ENCODE measurements at regions not wholly inside any gene's neighbourhood (a gene's known extent, or its start where the extent isn't known, plus 50 kb on each side); places are given as distances from the start of the nearest gene placed in this dataset.

- Histone ChIP-seq H3K9me3 (ENCODE audit: control insufficient read depth in 4 of 4, low read length in 3 of 4) (no peaks in the 10 kb centered on the region), H3K4me3 (ENCODE audit: low read depth in 1 of 3, low read length in 3 of 3) (no peak overlapping the region), H3K36me3 (ENCODE audit: control insufficient read depth in 4 of 4, insufficient read depth in 3 of 4, low read depth in 1 of 4, low read length in 3 of 4) (no peaks in the 10 kb centered on the region), H3K9ac (ENCODE audit: low read depth in 1 of 2, low read length in 2 of 2) (no peak overlapping the region), H3K27me3 (ENCODE audit: control insufficient read depth in 4 of 4, insufficient read depth in 4 of 4, low read length in 3 of 4) (no peaks in the 10 kb centered on the region), H3K4me1 (ENCODE audit: control insufficient read depth in 4 of 4, insufficient read depth in 4 of 4, low read length in 3 of 4) (no peaks in the 10 kb centered on the region), H3K27ac (ENCODE audit: low read depth in 1 of 2, low read length in 2 of 2) (no peak overlapping the region)
- 44% methylated on average over 5 of the region's 5 CpGs for WGBS
- TF ChIP-seq GABPA (IDR thresholded peaks at IDR 0.05 in 1 of 2, conservative IDR thresholded peaks at IDR 0.05 in 1 of 2) = no peak
- TF ChIP-seq HNF4G (IDR thresholded peaks at IDR 0.05) = no peak
- TF ChIP-seq, protein P1, sequence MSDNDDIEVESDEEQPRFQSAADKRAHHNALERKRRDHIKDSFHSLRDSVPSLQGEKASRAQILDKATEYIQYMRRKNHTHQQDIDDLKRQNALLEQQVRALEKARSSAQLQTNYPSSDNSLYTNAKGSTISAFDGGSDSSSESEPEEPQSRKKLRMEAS (IDR thresholded peaks at IDR 0.05) = no peak
- peak; percentile 51 for TF ChIP-seq CTCF (IDR thresholded peaks at IDR 0.05; ENCODE audit: low read depth, low read length, missing input control)
- peak; percentile 67 to 81 for TF ChIP-seq RAD21 (IDR thresholded peaks at IDR 0.05)
- TF ChIP-seq FOXA1 (IDR thresholded peaks at IDR 0.05) = no peak
- TF ChIP-seq NR2F2 (IDR thresholded peaks at IDR 0.05) = no peak
- no peak for TF ChIP-seq YY1 (IDR thresholded peaks at IDR 0.05)
- TF ChIP-seq, protein P2, sequence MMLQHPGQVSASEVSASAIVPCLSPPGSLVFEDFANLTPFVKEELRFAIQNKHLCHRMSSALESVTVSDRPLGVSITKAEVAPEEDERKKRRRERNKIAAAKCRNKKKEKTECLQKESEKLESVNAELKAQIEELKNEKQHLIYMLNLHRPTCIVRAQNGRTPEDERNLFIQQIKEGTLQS (IDR thresholded peaks at IDR 0.05) = no peak
- peak; percentile 62 for DNase-seq (ENCODE audit: low spot score)
Observed at GRCh38 chr14:61894452-61895077, 132.3 kb downstream of the SNAPC1 start.

- Histone ChIP-seq H3K36me3 (ENCODE audit: control insufficient read depth in 4 of 4, insufficient read depth in 3 of 4, low read depth in 1 of 4, low read length in 3 of 4) (no peaks in the 10 kb centered on the region), H3K9me3 (ENCODE audit: control insufficient read depth in 4 of 4, low read length in 3 of 4) (no peaks in the 10 kb centered on the region), H3K9ac (ENCODE audit: low read depth in 1 of 2, low read length in 2 of 2) (no peak overlapping the region), H3K4me1 (ENCODE audit: control insufficient read depth in 4 of 4, insufficient read depth in 4 of 4, low read length in 3 of 4) (no peaks in the 10 kb centered on the region), H3K4me3 (ENCODE audit: low read depth in 1 of 3, low read length in 3 of 3) (no peak overlapping the region), H3K27me3 (ENCODE audit: control insufficient read depth in 4 of 4, insufficient read depth in 4 of 4, low read length in 3 of 4) (no peaks in the 10 kb centered on the region), H3K27ac (ENCODE audit: low read depth in 1 of 2, low read length in 2 of 2) (no peak overlapping the region)
- TF ChIP-seq RAD21 (IDR thresholded peaks at IDR 0.05) = no peak
- no peak for TF ChIP-seq ZBTB33 (IDR thresholded peaks at IDR 0.05)
- no peak for DNase-seq (ENCODE audit: low spot score)
- 99% methylated on average over 3 of the region's 3 CpGs for WGBS
Observed at GRCh38 chr14:61897300-61897699, 135.1 kb downstream of the SNAPC1 start.

DNA sequence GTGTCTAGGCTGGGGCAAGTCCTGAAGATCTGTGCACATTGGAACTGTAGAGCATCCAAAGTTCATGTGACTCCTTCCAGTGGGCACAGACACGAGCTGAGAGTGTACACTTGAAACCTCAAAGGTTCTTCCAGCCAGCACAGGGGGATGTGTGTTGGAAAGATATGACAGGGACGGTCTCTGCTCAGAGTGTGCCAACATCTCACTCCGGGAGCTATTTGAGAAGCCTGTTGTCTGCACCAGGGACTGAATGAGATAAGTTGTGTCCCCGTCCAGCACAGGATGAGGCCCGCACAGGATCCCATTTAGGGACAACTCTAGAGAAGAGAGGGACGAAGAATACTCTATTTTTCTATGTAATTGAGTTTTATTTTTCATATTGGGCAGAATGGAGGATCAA, 136.3 kb downstream of the SNAPC1 start:
- Histone ChIP-seq H3K27ac (ENCODE audit: low read depth in 1 of 2, low read length in 2 of 2) (no peak overlapping the region), H3K9ac (ENCODE audit: low read depth in 1 of 2, low read length in 2 of 2) (no peak overlapping the region), H3K4me3 (ENCODE audit: low read depth in 1 of 3, low read length in 3 of 3) (no peak overlapping the region), H3K4me1 (ENCODE audit: control insufficient read depth in 4 of 4, insufficient read depth in 4 of 4, low read length in 3 of 4) (no peaks in the 10 kb centered on the region), H3K27me3 (ENCODE audit: control insufficient read depth in 4 of 4, insufficient read depth in 4 of 4, low read length in 3 of 4) (no peaks in the 10 kb centered on the region), H3K9me3 (ENCODE audit: control insufficient read depth in 4 of 4, low read length in 3 of 4) (no peaks in the 10 kb centered on the region), H3K36me3 (ENCODE audit: control insufficient read depth in 4 of 4, insufficient read depth in 3 of 4, low read depth in 1 of 4, low read length in 3 of 4) (no peaks in the 10 kb centered on the region)
- 75% methylated on average over 6 of the region's 6 CpGs for WGBS
- TF ChIP-seq GABPA (IDR thresholded peaks at IDR 0.05 in 1 of 2, conservative IDR thresholded peaks at IDR 0.05 in 1 of 2) (no peak), YY1 (IDR thresholded peaks at IDR 0.05) (no peak), CTCF (IDR thresholded peaks at IDR 0.05; ENCODE audit: low read depth, low read length, missing input control) (no peak), RAD21 (IDR thresholded peaks at IDR 0.05) (no peak), REST (IDR thresholded peaks at IDR 0.05) (no peak), ZBTB33 (IDR thresholded peaks at IDR 0.05) (no peak)
- no peak for DNase-seq (ENCODE audit: low spot score)
